IMR-90 (cell line): ENCODE measurements at regions not wholly inside any gene's neighbourhood (a gene's known extent, or its start where the extent isn't known, plus 50 kb on each side); places are given as distances from the start of the nearest gene placed in this dataset.

ENCODE experiments used
- ATAC-seq: fragments of 200-7000 bp; cut with Tn5 transposase; 2 replicates; pipeline ENCODE4 v1.9.1; 2020; ENCODE audit warnings: low read depth, mild to moderate bottlenecking, moderate library complexity
- BruUV-seq: library from RNA; stranded (reverse); fragments of 400-500 nt; replicated peaks from 2 replicates; lab custom pipeline; 2021; lab: Mats Ljungman, UMichigan
- CTCF ChIA-PET: fragments of 300-600 bp; formaldehyde crosslinking; extraction: SDS; loops from one replicate; lab custom pipeline; 2021; ENCODE audit warnings: antibody characterized with exemption; lab: Yijun Ruan, JAX
- POLR2A ChIA-PET: fragments of 300-600 bp; sonication (Branson Sonifier 250); formaldehyde crosslinking; loops from one replicate; lab custom pipeline; 2022; ENCODE audit warnings: antibody characterized with exemption; ENCODE audit not compliant: unreplicated experiment; lab: Charles Lee
- DNase-seq: peaks from one replicate; pipeline ENCODE4 v3.0.0; 2013
- H2AFZ ChIP-seq: replicated peaks from 2 replicates; pipeline ENCODE3; 2013; ENCODE audit warnings: low read length, mild to moderate bottlenecking; ENCODE audit not compliant: poor library complexity
- H2AK5ac ChIP-seq: 2 replicates; pipeline ENCODE4 v1.6.1; 2013; ENCODE audit warnings: low read depth, low read length, inconsistent platforms
- H2AK9ac ChIP-seq: replicated peaks from 2 replicates; pipeline ENCODE3; 2013; ENCODE audit warnings: mild to moderate bottlenecking, low read depth, low read length, moderate library complexity; ENCODE audit not compliant: poor library complexity
- H2BK120ac ChIP-seq: 2 replicates; pipeline ENCODE4 v1.6.1; 2013; ENCODE audit warnings: low read depth, low read length, inconsistent platforms
- H2BK15ac ChIP-seq: 3 replicates; pipeline ENCODE4 v1.6.1; 2013; ENCODE audit warnings: low read depth, low read length, inconsistent platforms
- H2BK20ac ChIP-seq: 2 replicates; pipeline ENCODE4 v1.6.1; 2013; ENCODE audit warnings: low read depth, mild to moderate bottlenecking, inconsistent platforms, low read length, moderate library complexity
- H2BK5ac ChIP-seq: 2 replicates; pipeline ENCODE4 v1.6.1; 2013; ENCODE audit warnings: mild to moderate bottlenecking, low read depth, low read length, inconsistent platforms; ENCODE audit not compliant: poor library complexity, severe bottlenecking
- H3K14ac ChIP-seq: replicated peaks from 2 replicates; pipeline ENCODE4 v1.6.1; 2013; ENCODE audit warnings: low read depth, low read length, inconsistent platforms
- H3K18ac ChIP-seq: 2 replicates; pipeline ENCODE4 v1.6.1; 2013; ENCODE audit warnings: low read depth, low read length, control low read depth
- H3K23ac ChIP-seq: 2 replicates; pipeline ENCODE4 v1.6.1; 2013; ENCODE audit warnings: low read depth, low read length, inconsistent platforms
- H3K27ac ChIP-seq: 2 replicates; pipeline ENCODE4 v1.5.1; 2013; ENCODE audit warnings: mild to moderate bottlenecking, control low read depth, low read length; ENCODE audit not compliant: insufficient read depth
- H3K27me3 ChIP-seq: 2 replicates; pipeline ENCODE4 v1.6.1; 2013; ENCODE audit warnings: low read length; ENCODE audit not compliant: control insufficient read depth, insufficient read depth
- H3K36me3 ChIP-seq: 2 replicates; pipeline ENCODE4 v1.6.1; 2013; ENCODE audit warnings: low read length, mixed read lengths; ENCODE audit not compliant: control insufficient read depth, insufficient read depth
- H3K4ac ChIP-seq: 2 replicates; pipeline ENCODE4 v1.6.1; 2013; ENCODE audit warnings: low read depth, low read length, inconsistent platforms
- H3K4me1 ChIP-seq: 2 replicates; pipeline ENCODE4 v1.6.1; 2013; ENCODE audit warnings: low read length, mixed read lengths; ENCODE audit not compliant: control insufficient read depth, insufficient read depth
- H3K4me2 ChIP-seq: 2 replicates; pipeline ENCODE4 v1.6.1; 2013; ENCODE audit warnings: low read depth, mild to moderate bottlenecking, control low read depth, low read length, moderate library complexity
- H3K4me3 ChIP-seq: 2 replicates; pipeline ENCODE4 v1.5.1; 2013; ENCODE audit warnings: low read depth, mild to moderate bottlenecking, control low read depth, low read length, moderate library complexity; ENCODE audit not compliant: insufficient read depth
- H3K56ac ChIP-seq: 2 replicates; pipeline ENCODE4 v1.6.1; 2013; ENCODE audit warnings: low read length, inconsistent platforms; ENCODE audit not compliant: insufficient read depth; ENCODE audit errors: extremely low read depth
- H3K79me1 ChIP-seq, 2 experiments: 2 replicates each; pipeline ENCODE4 v1.6.1; 2013; ENCODE audit warnings: low read length in 2 of 2, inconsistent platforms in 1 of 2, low read depth in 1 of 2
- H3K9ac ChIP-seq: 2 replicates; pipeline ENCODE4 v1.6.1; 2013; ENCODE audit warnings: low read depth, low read length, control low read depth
- H3K9me1 ChIP-seq: 2 replicates; pipeline ENCODE4 v1.6.1; 2013; ENCODE audit warnings: low read length, inconsistent platforms; ENCODE audit not compliant: insufficient read depth
- H3K9me3 ChIP-seq: 2 replicates; pipeline ENCODE4 v1.6.1; 2013; ENCODE audit warnings: low read length; ENCODE audit not compliant: control insufficient read depth, insufficient read depth
- H4K20me1 ChIP-seq: 2 replicates; pipeline ENCODE4 v1.6.1; 2013; ENCODE audit warnings: low read length, inconsistent platforms; ENCODE audit not compliant: insufficient read depth
- H4K5ac ChIP-seq: 2 replicates; pipeline ENCODE4 v1.6.1; 2013; ENCODE audit warnings: mild to moderate bottlenecking, low read depth, low read length, control low read depth
- H4K8ac ChIP-seq, 2 experiments: 2 replicates each; pipeline ENCODE4 v1.6.1; 2013; ENCODE audit warnings: low read depth in 2 of 2, low read length in 2 of 2, control low read depth in 1 of 2, inconsistent platforms in 1 of 2
- H4K91ac ChIP-seq: 2 replicates; pipeline ENCODE4 v1.6.1; 2013; ENCODE audit warnings: low read depth, low read length, inconsistent platforms; ENCODE audit not compliant: insufficient read depth
- CEBPB ChIP-seq: IDR thresholded peaks from 2 replicates; pipeline ENCODE4 v1.6.1; 2012; ENCODE audit warnings: low read depth, low read length, improper control_type of control experiment
- FOS ChIP-seq: fragments of 150-350 bp; IDR thresholded peaks from 2 replicates; pipeline ENCODE4 v1.6.1; 2016; ENCODE audit warnings: low read depth, low read length
- WGBS, 2 experiments: methylation state at CpG; one replicate each; pipeline versions ENCODE4 v1.1.5 to v1.1.7; 2013; ENCODE audit warnings: missing lambda C conversion rate in 2 of 2; ENCODE audit not compliant: insufficient read length in 1 of 2; ENCODE audit errors: extremely low coverage in 2 of 2; 5-methylcytosine and 5-hydroxymethylcytosine counted together
- dilution Hi-C: fragments of 300-500 bp; cut with HindIII; formaldehyde crosslinking; loops from one replicate; pipeline ENCODE4 v1.14.3; 2018; ENCODE audit warnings: low sequenced_read_pairs; ENCODE audit not compliant: unreplicated experiment
- in situ Hi-C: fragments of 300-500 bp; cut with MboI; formaldehyde crosslinking; loops from 3 replicates; pipeline ENCODE4 v1.14.3; 2019; ENCODE audit warnings: low sequenced_read_pairs, inconsistent platforms, mixed read lengths
- intact Hi-C: fragments of 100-400 bp; cut with micrococcal nuclease; formaldehyde crosslinking; loops from 2 replicates; pipeline ENCODE4 v1.10.0; 2022

DNA sequence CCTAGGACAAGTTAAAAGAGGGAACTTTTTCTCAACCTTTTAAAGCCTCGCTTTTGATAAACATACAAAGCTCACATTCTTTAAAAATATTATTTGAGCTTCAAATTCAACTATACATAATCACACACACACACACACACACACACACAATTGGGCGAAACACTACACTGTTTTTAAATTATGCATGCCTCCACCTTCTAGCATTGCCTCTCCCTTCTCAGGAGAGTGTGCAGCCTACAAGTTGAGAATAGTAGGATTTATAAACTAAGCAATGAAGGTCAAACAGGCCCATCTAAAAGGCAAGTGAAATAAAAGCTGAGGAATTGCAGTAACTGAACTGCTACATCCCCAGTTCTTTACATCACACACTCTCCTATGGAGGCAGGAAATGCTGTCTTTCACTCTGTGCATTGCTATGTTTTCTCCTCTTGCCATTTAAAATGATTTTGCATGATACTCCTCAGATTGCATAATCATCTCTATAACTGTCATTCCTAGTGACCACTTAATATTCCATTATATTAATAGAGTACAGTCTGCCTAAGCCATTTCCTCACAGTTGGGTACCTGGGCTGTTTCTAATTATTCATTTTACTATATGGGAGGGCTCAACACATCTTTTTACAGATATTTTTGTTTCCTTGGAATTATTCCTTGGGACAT lies 92.5 kb upstream of the KCNE2 start:
- H3K4me1 ChIP-seq, result no peaks in the 10 kb centered on the region
- DNase-seq, result no peak
- H3K9me1 ChIP-seq, result no peaks in the 10 kb centered on the region
- H3K9ac ChIP-seq, result no peak overlapping the region
- no peak overlapping the region for H3K56ac ChIP-seq
- TF ChIP-seq CEBPB (peak; percentile 41; the same call in 1 of the 2 replicates), FOS (no peak)
- H3K9me3 ChIP-seq, result no peaks in the 10 kb centered on the region
- no peak overlapping the region for H2BK20ac ChIP-seq
- H3K27me3 ChIP-seq, result peaks cover 34% of the 10 kb centered on the region
- H3K18ac ChIP-seq, result no peak overlapping the region
- CTCF ChIA-PET, result no interaction called here
- dilution Hi-C loops, result no loop called here
- no peak overlapping the region for H3K4me2 ChIP-seq
- no peak overlapping the region for H3K14ac ChIP-seq
- intact Hi-C loops, result no loop called here
- POLR2A ChIA-PET, result no interaction called here
- H3K23ac ChIP-seq, result no peak overlapping the region
- H2AK9ac ChIP-seq, result no peak overlapping the region
- H3K79me1 ChIP-seq, result no peaks in the 10 kb centered on the region
- no peak for ATAC-seq
- H2BK15ac ChIP-seq, result no peak overlapping the region
- no peak overlapping the region for H4K8ac ChIP-seq
- no peak overlapping the region for H3K27ac ChIP-seq
- no peak overlapping the region for H2BK5ac ChIP-seq
- H4K5ac ChIP-seq, result no peak overlapping the region
- WGBS, 2 experiments, result no CpG with 5 or more reads among the region's 2 CpGs
- in situ Hi-C loops, result no loop called here
- H3K36me3 ChIP-seq, result no peaks in the 10 kb centered on the region
- H2AK5ac ChIP-seq, result no peak overlapping the region
- H2AFZ ChIP-seq, result no peak overlapping the region
- H2BK120ac ChIP-seq, result no peak overlapping the region
- H4K20me1 ChIP-seq, result no peaks in the 10 kb centered on the region
- H3K4ac ChIP-seq, result no peak overlapping the region
- no TSS peak for BruUV-seq
- H4K91ac ChIP-seq, result no peak overlapping the region
- H3K4me3 ChIP-seq, result no peak overlapping the region
